ENCODE measurements at regions not wholly inside any gene's neighbourhood (a gene's known extent, or its start where the extent isn't known, plus 50 kb on each side); places are given as distances from the start of the nearest gene placed in this dataset.

- no peak for DNase-seq
- Mint-ChIP-seq H3K36me3 (ENCODE audit: low read depth) (no peaks in the 10 kb centered on the region), H3K27ac (no peak overlapping the region), H3K4me3 (no peak overlapping the region), H3K9me3 (no peaks in the 10 kb centered on the region), H3K27me3 (ENCODE audit: low read depth) (no peaks in the 10 kb centered on the region), H3K4me1 (ENCODE audit: low read depth) (no peaks in the 10 kb centered on the region)
- intact Hi-C loops (cut with micrococcal nuclease), result no loop called here
- CTCF ChIA-PET, result no interaction called here
Measured at GRCh38 chr1:65509912-65510680, 89.6 kb downstream of the LEPR start.

- intact Hi-C loops (cut with micrococcal nuclease), result no loop called here
- Mint-ChIP-seq H3K4me1 (ENCODE audit: low read depth) (no peaks in the 10 kb centered on the region), H3K4me3 (no peak overlapping the region), H3K9me3 (no peaks in the 10 kb centered on the region), H3K27me3 (ENCODE audit: low read depth) (no peaks in the 10 kb centered on the region), H3K27ac (no peak overlapping the region), H3K36me3 (ENCODE audit: low read depth) (no peaks in the 10 kb centered on the region)
- CTCF ChIA-PET, result no interaction called here
- DNase-seq, result no peak
Measured at GRCh38 chr1:65510961-65511360, 90.5 kb downstream of the LEPR start.

GRCh38 chr1:65512383-65512782, 91.9 kb downstream of the LEPR start:
- Mint-ChIP-seq H3K36me3 (ENCODE audit: low read depth) (no peaks in the 10 kb centered on the region), H3K9me3 (no peaks in the 10 kb centered on the region), H3K4me3 (no peak overlapping the region), H3K27ac (no peak overlapping the region), H3K4me1 (ENCODE audit: low read depth) (no peaks in the 10 kb centered on the region), H3K27me3 (ENCODE audit: low read depth) (no peaks in the 10 kb centered on the region)
- DNase-seq, result no peak
- intact Hi-C loops (cut with micrococcal nuclease), result no loop called here
- CTCF ChIA-PET, result interaction anchor here (0.7 kb wide), 1 partner anchor 194 kb away, joined by 3 read pairs; no protein-coding TSS in a partner anchor

DNA sequence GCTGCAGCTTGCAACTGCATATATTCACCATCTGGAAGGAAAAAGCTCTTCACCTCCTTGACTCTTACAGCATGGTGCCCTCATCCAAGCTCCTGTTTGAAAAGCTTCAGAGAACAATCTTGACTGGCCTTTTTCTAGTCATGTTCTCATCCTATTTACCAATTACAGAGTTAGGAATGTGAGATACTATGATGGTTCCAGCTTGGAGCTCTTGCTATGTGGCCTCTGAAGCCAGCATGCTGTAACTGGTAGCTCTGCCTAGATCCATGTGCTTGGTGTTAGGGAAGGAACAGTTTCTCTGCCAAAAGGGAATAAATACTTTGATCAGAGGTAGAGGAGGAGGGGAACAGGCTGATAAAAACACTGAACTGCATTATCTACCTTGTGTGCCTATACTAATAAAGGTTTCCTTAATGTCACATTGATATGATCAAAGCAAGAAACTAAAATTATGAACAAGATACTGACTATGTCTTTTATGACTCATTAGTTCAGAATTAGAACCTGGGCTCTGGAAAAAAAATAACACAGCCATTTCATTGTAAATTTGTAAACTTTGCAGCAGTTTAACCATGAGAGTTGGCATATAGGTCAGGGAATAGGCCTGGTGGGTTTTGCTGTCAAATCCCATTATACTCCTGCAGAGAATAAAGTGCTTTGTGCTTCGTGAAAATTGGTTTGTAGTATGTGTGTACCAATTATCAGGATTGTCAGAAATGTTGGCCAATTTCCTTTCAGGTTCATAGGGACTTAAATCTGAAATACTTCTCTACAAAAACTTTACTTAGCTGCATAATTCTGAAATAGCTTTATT, 92.7 kb downstream of the LEPR start:
- H3K9me3 Mint-ChIP-seq, result no peaks in the 10 kb centered on the region
- intact Hi-C loops (cut with micrococcal nuclease), result no loop called here
- H3K27me3 Mint-ChIP-seq (ENCODE audit: low read depth), result no peaks in the 10 kb centered on the region
- CTCF ChIA-PET, result interaction anchor here (0.7 kb wide), 1 partner anchor 193 kb away, joined by 3 read pairs; no protein-coding TSS in a partner anchor
- no peaks in the 10 kb centered on the region for H3K36me3 Mint-ChIP-seq (ENCODE audit: low read depth)
- no peak overlapping the region for H3K4me3 Mint-ChIP-seq
- H3K27ac Mint-ChIP-seq, result no peak overlapping the region
- H3K4me1 Mint-ChIP-seq (ENCODE audit: low read depth), result no peaks in the 10 kb centered on the region
- no peak for DNase-seq

- Mint-ChIP-seq H3K4me3 (no peak overlapping the region), H3K27ac (no peak overlapping the region), H3K4me1 (ENCODE audit: low read depth) (no peaks in the 10 kb centered on the region), H3K27me3 (ENCODE audit: low read depth) (no peaks in the 10 kb centered on the region), H3K9me3 (no peaks in the 10 kb centered on the region), H3K36me3 (ENCODE audit: low read depth) (no peaks in the 10 kb centered on the region)
- DNase-seq, result no peak
- intact Hi-C loops (cut with micrococcal nuclease), result no loop called here
- CTCF ChIA-PET, result no interaction called here
Measured at GRCh38 chr1:65514041-65514440, 93.6 kb downstream of the LEPR start.

DNA sequence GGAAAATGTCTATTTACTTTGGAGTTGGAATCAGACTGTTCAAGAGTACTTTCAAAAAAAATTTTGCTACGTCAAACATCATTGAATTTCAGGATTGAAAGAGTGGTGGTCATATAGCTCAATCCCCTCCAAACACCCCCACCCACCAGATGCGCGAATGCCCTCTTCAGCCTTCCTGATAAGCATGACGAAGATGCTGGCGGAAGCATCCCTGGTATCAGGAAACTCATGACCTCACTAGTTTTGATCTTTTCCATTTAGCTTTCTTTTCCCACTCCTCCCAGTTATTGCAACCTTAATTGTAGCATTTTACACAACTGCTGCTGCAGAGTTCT, 104.4 kb downstream of the LEPR start:
- H3K4me3 Mint-ChIP-seq, result peak overlapping the region; percentile 53
- peaks cover 3% of the 10 kb centered on the region for H3K4me1 Mint-ChIP-seq (ENCODE audit: low read depth)
- CTCF ChIA-PET, result no interaction called here
- H3K9me3 Mint-ChIP-seq, result no peaks in the 10 kb centered on the region
- no peaks in the 10 kb centered on the region for H3K36me3 Mint-ChIP-seq (ENCODE audit: low read depth)
- no peak overlapping the region for H3K27ac Mint-ChIP-seq
- H3K27me3 Mint-ChIP-seq (ENCODE audit: low read depth), result peaks cover 29% of the 10 kb centered on the region
- DNase-seq, result no peak
- intact Hi-C loops (cut with micrococcal nuclease), result no loop called here

DNA sequence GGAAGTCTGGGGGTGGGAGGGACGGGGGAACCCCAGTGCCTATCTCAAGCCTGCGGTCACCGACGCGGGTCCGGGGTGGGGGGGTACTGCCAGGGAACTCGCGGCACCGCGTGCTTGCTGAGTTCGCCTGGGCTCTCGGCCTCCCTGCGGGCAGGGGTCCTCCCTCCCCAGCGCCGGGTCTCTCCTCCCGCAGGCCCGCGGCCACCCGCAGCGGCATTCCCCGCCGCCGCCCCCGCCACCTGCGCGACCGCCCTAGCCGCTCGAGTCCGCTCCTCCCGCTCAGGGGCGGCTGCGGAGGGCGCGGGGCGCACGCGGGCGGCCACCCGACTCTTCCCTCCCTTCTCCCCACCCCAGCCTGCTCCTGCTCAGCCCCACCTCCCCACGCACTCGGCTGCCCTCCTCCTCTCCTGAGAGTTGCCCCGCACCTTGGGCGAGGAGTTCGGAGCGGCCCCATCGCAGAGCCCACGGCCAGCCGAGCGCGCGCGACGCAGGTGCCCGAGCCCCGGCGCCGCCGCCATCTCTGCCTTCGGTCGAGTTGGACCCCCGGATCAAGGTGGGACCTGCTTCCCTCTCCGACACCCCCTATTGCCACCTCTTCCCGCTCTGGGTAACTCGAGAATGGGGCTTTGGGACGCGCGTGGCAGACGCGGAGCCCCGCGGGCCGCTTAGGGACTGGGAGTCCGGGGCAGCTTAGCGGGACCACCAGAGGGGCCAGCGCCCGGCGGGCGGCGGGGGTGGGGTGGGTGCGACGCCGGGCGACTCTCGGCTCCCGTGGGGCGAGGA, 105.0 kb downstream of the LEPR start:
- peak; percentile 10 for DNase-seq
- H3K4me3 Mint-ChIP-seq, result peak overlapping the region; percentile 53
- intact Hi-C loops (cut with micrococcal nuclease), result no loop called here
- no peaks in the 10 kb centered on the region for H3K9me3 Mint-ChIP-seq
- H3K36me3 Mint-ChIP-seq (ENCODE audit: low read depth), result no peaks in the 10 kb centered on the region
- no peak overlapping the region for H3K27ac Mint-ChIP-seq
- peaks cover 29% of the 10 kb centered on the region for H3K27me3 Mint-ChIP-seq (ENCODE audit: low read depth)
- CTCF ChIA-PET, result no interaction called here
- peaks cover 3% of the 10 kb centered on the region for H3K4me1 Mint-ChIP-seq (ENCODE audit: low read depth)

DNA sequence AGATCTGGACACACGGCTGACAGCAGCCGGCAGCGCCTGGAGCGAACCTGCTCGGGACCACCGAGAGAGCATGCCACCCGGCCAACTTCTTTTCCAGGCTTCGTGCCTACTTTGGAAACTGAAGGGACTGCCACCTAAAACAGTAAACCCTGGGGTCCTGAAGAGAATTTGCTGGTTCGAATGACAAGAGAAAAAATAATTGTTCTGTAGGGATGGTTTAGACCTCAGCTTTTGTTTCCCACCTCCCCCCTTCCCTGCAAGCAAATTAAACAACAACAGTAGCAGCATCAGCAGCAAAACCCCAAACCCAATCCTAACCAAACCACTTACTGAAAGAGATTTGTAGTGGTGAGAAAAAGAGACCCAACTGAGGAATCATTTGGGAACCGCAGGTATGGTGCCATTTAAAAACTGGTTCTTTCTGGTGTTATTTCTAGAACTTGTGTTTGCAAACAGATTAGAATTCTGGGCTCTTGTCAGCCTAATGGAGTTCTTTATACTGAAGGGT, 105.6 kb downstream of the LEPR start:
- Mint-ChIP-seq H3K27me3 (ENCODE audit: low read depth) (peaks cover 29% of the 10 kb centered on the region), H3K27ac (no peak overlapping the region), H3K36me3 (ENCODE audit: low read depth) (no peaks in the 10 kb centered on the region), H3K4me1 (ENCODE audit: low read depth) (peaks cover 3% of the 10 kb centered on the region), H3K4me3 (no peak overlapping the region), H3K9me3 (no peaks in the 10 kb centered on the region)
- no peak for DNase-seq
- CTCF ChIA-PET, result no interaction called here
- intact Hi-C loops (cut with micrococcal nuclease), result no loop called here

GRCh38 chr1:65527190-65527589, 106.7 kb downstream of the LEPR start:
- H3K27ac Mint-ChIP-seq, result no peak overlapping the region
- H3K4me3 Mint-ChIP-seq, result no peak overlapping the region
- DNase-seq, result no peak
- intact Hi-C loops (cut with micrococcal nuclease), result no loop called here
- CTCF ChIA-PET, result no interaction called here
- H3K9me3 Mint-ChIP-seq, result no peaks in the 10 kb centered on the region
- H3K4me1 Mint-ChIP-seq (ENCODE audit: low read depth), result peaks cover 3% of the 10 kb centered on the region
- H3K36me3 Mint-ChIP-seq (ENCODE audit: low read depth), result no peaks in the 10 kb centered on the region
- peaks cover 29% of the 10 kb centered on the region for H3K27me3 Mint-ChIP-seq (ENCODE audit: low read depth)

- Mint-ChIP-seq H3K4me1 (ENCODE audit: low read depth) (peaks cover 3% of the 10 kb centered on the region), H3K36me3 (ENCODE audit: low read depth) (no peaks in the 10 kb centered on the region), H3K9me3 (no peaks in the 10 kb centered on the region), H3K4me3 (no peak overlapping the region), H3K27ac (no peak overlapping the region), H3K27me3 (ENCODE audit: low read depth) (peaks cover 33% of the 10 kb centered on the region)
- intact Hi-C loops (cut with micrococcal nuclease), result no loop called here
- CTCF ChIA-PET, result no interaction called here
- DNase-seq, result no peak
Measured at GRCh38 chr1:65527707-65528503, 107.4 kb downstream of the LEPR start.

GRCh38 chr1:65531972-65532570, 111.6 kb downstream of the LEPR start:
- Mint-ChIP-seq H3K4me3 (no peak overlapping the region), H3K9me3 (no peaks in the 10 kb centered on the region), H3K27me3 (ENCODE audit: low read depth) (peaks cover 12% of the 10 kb centered on the region), H3K36me3 (ENCODE audit: low read depth) (no peaks in the 10 kb centered on the region), H3K27ac (no peak overlapping the region), H3K4me1 (ENCODE audit: low read depth) (no peaks in the 10 kb centered on the region)
- CTCF ChIA-PET, result no interaction called here
- intact Hi-C loops (cut with micrococcal nuclease), result no loop called here
- no peak for DNase-seq

Data from activated naive CD4-positive, alpha-beta T cell treated with anti-CD3 and anti-CD28 coated beads for 36 hours (primary cell).